ENCODE measurements at regions not wholly inside any gene's neighbourhood (a gene's known extent, or its start where the extent isn't known, plus 50 kb on each side); places are given as distances from the start of the nearest gene placed in this dataset.

DNA sequence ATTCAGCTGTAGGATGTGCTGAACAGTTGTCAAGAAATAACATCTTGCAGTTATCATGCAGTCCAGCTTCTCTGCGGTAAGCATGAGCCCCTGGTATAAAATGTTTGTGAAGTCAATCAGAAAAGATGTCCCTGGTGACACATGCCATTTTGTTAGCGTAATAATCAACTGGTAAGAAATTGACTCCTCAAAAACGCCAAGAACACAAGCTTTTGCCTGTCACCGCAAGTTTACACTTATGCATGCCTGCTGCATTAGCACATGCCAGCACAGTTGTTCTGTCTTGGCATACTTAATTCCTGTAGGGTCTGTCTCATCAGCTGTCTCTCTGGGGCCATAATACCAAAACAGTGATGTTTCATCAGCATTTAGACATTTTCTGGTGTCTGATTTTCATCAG lies 524.8 kb upstream of the DSEL start:
- H2AFZ ChIP-seq (ENCODE audit: low read length): no peak overlapping the region
- peak in 1 of 2 donors; percentile 32 for DNase-seq (ENCODE audit: low read depth in 2 of 2)
- no peaks in the 10 kb centered on the region for H3K4me1 ChIP-seq (ENCODE audit: control insufficient read depth, extremely low read depth, insufficient read depth, low read length)
- H4K20me1 ChIP-seq (ENCODE audit: control insufficient read depth, extremely low read depth, insufficient read depth, low read length): no peaks in the 10 kb centered on the region
- H3K4me3 ChIP-seq (replicated peaks in 1 of 4; ENCODE audit: control extremely low read depth in 1 of 4, insufficient read depth in 1 of 4, low read depth in 3 of 4, low read length in 4 of 4): no peak overlapping the region
- no peaks in the 10 kb centered on the region for H3K79me2 ChIP-seq (ENCODE audit: control insufficient read depth, insufficient read depth, low read length)
- no peak overlapping the region for H3K4me2 ChIP-seq (ENCODE audit: extremely low read depth, insufficient read depth, low read length)
- no peak for TF ChIP-seq EZH2 (IDR thresholded peaks at IDR 0.05; ENCODE audit: low read length, missing control alignments)
- TF ChIP-seq, protein P1, sequence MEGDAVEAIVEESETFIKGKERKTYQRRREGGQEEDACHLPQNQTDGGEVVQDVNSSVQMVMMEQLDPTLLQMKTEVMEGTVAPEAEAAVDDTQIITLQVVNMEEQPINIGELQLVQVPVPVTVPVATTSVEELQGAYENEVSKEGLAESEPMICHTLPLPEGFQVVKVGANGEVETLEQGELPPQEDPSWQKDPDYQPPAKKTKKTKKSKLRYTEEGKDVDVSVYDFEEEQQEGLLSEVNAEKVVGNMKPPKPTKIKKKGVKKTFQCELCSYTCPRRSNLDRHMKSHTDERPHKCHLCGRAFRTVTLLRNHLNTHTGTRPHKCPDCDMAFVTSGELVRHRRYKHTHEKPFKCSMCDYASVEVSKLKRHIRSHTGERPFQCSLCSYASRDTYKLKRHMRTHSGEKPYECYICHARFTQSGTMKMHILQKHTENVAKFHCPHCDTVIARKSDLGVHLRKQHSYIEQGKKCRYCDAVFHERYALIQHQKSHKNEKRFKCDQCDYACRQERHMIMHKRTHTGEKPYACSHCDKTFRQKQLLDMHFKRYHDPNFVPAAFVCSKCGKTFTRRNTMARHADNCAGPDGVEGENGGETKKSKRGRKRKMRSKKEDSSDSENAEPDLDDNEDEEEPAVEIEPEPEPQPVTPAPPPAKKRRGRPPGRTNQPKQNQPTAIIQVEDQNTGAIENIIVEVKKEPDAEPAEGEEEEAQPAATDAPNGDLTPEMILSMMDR (conservative IDR thresholded peaks at IDR 0.05 in 1 of 2, IDR thresholded peaks at IDR 0.05 in 1 of 2; ENCODE audit: low read depth in 1 of 2, low read length in 2 of 2): no peak
- H3K36me3 ChIP-seq (ENCODE audit: control insufficient read depth, insufficient read depth, low read length): no peaks in the 10 kb centered on the region
- H3K9ac ChIP-seq (ENCODE audit: insufficient read depth, low read length): no peak overlapping the region
- no peak overlapping the region for H3K27ac ChIP-seq (ENCODE audit: insufficient read depth, low read length)
- H3K9me3 ChIP-seq (ENCODE audit: control insufficient read depth, insufficient read depth, low read depth, low read length): no peaks in the 10 kb centered on the region
- no peaks in the 10 kb centered on the region for H3K27me3 ChIP-seq (ENCODE audit: control insufficient read depth, insufficient read depth, low read length)

DNA sequence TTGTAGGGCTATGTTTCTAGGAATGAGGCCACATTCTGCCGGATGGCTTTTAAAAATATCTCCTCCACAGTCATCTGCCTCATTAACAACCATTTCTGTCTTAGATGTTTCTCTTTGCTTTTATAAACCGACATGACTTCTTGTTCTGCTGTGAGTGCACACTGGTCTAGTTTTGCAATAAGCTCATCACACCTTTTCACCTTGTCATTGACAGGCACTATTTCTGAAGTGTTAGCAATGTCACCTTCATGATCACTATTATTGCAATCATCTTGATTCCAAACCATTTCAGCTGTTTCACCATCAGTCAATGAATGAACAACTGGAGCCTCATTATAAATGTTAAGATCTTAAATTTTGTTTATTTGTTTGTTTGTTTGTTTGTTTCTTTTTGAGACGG lies 523.7 kb upstream of the DSEL start:
- H4K20me1 ChIP-seq (ENCODE audit: control insufficient read depth, extremely low read depth, insufficient read depth, low read length): no peaks in the 10 kb centered on the region
- no peaks in the 10 kb centered on the region for H3K36me3 ChIP-seq (ENCODE audit: control insufficient read depth, insufficient read depth, low read length)
- no peak overlapping the region for H2AFZ ChIP-seq (ENCODE audit: low read length)
- no peaks in the 10 kb centered on the region for H3K79me2 ChIP-seq (ENCODE audit: control insufficient read depth, insufficient read depth, low read length)
- H3K27me3 ChIP-seq (ENCODE audit: control insufficient read depth, insufficient read depth, low read length): no peaks in the 10 kb centered on the region
- H3K27ac ChIP-seq (ENCODE audit: insufficient read depth, low read length): no peak overlapping the region
- H3K4me3 ChIP-seq (replicated peaks in 1 of 4; ENCODE audit: control extremely low read depth in 1 of 4, insufficient read depth in 1 of 4, low read depth in 3 of 4, low read length in 4 of 4): no peak overlapping the region
- H3K4me2 ChIP-seq (ENCODE audit: extremely low read depth, insufficient read depth, low read length): no peak overlapping the region
- H3K9me3 ChIP-seq (ENCODE audit: control insufficient read depth, insufficient read depth, low read depth, low read length): no peaks in the 10 kb centered on the region
- no peak overlapping the region for H3K9ac ChIP-seq (ENCODE audit: insufficient read depth, low read length)
- TF ChIP-seq, protein P1 (conservative IDR thresholded peaks at IDR 0.05 in 1 of 2, IDR thresholded peaks at IDR 0.05 in 1 of 2; ENCODE audit: low read depth in 1 of 2, low read length in 2 of 2): no peak
- no peak for TF ChIP-seq EZH2 (IDR thresholded peaks at IDR 0.05; ENCODE audit: low read length, missing control alignments)
- no peaks in the 10 kb centered on the region for H3K4me1 ChIP-seq (ENCODE audit: control insufficient read depth, extremely low read depth, insufficient read depth, low read length)
- DNase-seq (ENCODE audit: low read depth in 2 of 2): no peak

DNA sequence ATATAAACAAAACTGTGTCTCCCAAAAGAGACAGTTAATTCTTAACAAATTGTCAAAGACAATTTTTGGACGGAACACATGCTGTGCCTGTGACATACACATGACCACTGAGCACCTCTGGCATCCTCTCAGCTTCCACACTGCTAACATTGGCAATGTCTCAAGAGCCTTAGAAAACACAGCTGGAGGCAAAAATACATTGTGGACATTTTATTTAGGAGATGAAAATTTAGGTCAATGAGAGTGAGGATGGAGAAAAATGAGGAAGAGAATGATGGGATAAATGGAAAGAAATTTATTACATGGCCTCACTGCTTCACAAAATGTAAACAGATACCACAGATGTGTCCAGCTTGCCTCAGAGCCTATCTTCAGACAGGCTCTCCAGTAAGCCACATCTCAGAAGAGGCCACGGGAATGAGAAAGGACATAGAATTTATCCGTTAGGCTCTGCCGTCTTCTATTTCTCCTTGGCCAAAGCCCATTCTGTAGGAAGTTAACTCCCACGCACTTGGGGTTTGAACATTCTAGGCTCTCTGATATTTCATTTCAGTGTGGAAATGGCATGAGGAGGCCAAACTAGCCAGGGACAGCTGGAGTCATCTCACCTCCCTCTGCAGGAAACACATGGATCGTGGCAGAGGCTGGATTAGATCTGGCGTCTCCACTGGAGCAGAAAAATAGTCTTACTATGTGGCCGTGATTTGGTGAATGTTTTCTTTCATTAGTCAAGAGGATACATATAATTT lies 519.4 kb upstream of the DSEL start:
- no peak overlapping the region for H3K27ac ChIP-seq (ENCODE audit: insufficient read depth, low read length)
- H3K4me3 ChIP-seq (replicated peaks in 1 of 4; ENCODE audit: control extremely low read depth in 1 of 4, insufficient read depth in 1 of 4, low read depth in 3 of 4, low read length in 4 of 4): no peak overlapping the region
- H3K4me1 ChIP-seq (ENCODE audit: control insufficient read depth, extremely low read depth, insufficient read depth, low read length): peaks cover 2% of the 10 kb centered on the region
- peak overlapping the region; percentile 70 for H2AFZ ChIP-seq (ENCODE audit: low read length)
- H3K4me2 ChIP-seq (ENCODE audit: extremely low read depth, insufficient read depth, low read length): peak overlapping the region; percentile 44
- H3K27me3 ChIP-seq (ENCODE audit: control insufficient read depth, insufficient read depth, low read length): no peaks in the 10 kb centered on the region
- H3K36me3 ChIP-seq (ENCODE audit: control insufficient read depth, insufficient read depth, low read length): no peaks in the 10 kb centered on the region
- no peaks in the 10 kb centered on the region for H3K79me2 ChIP-seq (ENCODE audit: control insufficient read depth, insufficient read depth, low read length)
- TF ChIP-seq, protein P1 (conservative IDR thresholded peaks at IDR 0.05 in 1 of 2, IDR thresholded peaks at IDR 0.05 in 1 of 2; ENCODE audit: low read depth in 1 of 2, low read length in 2 of 2): no peak
- no peak for TF ChIP-seq EZH2 (IDR thresholded peaks at IDR 0.05; ENCODE audit: low read length, missing control alignments)
- H4K20me1 ChIP-seq (ENCODE audit: control insufficient read depth, extremely low read depth, insufficient read depth, low read length): no peaks in the 10 kb centered on the region
- DNase-seq (ENCODE audit: low read depth in 2 of 2): peak; percentile 15 to 68
- no peaks in the 10 kb centered on the region for H3K9me3 ChIP-seq (ENCODE audit: control insufficient read depth, insufficient read depth, low read depth, low read length)
- no peak overlapping the region for H3K9ac ChIP-seq (ENCODE audit: insufficient read depth, low read length)
